ENCODE measurements at regions not wholly inside any gene's neighbourhood (a gene's known extent, or its start where the extent isn't known, plus 50 kb on each side); places are given as distances from the start of the nearest gene placed in this dataset.

DNA sequence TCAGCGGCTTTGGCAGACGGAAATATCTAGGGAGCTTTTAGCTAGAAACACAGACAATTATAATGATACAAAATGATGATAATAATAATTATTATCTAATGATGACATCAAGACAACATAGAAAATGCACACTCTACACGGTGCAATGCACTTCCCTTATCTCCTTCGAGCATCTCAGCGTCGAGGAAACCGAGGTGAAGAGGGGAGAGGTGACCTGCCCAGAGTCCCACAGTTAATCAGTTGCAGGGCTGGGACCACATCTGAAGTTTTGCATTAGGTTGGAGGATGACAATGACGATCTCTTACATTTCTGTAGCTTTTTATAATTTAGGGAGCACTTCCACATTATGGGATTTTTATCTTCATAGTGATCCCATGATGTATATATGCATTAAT, 130.2 kb downstream of the PAPOLA start:
- TF ChIP-seq, protein P1, sequence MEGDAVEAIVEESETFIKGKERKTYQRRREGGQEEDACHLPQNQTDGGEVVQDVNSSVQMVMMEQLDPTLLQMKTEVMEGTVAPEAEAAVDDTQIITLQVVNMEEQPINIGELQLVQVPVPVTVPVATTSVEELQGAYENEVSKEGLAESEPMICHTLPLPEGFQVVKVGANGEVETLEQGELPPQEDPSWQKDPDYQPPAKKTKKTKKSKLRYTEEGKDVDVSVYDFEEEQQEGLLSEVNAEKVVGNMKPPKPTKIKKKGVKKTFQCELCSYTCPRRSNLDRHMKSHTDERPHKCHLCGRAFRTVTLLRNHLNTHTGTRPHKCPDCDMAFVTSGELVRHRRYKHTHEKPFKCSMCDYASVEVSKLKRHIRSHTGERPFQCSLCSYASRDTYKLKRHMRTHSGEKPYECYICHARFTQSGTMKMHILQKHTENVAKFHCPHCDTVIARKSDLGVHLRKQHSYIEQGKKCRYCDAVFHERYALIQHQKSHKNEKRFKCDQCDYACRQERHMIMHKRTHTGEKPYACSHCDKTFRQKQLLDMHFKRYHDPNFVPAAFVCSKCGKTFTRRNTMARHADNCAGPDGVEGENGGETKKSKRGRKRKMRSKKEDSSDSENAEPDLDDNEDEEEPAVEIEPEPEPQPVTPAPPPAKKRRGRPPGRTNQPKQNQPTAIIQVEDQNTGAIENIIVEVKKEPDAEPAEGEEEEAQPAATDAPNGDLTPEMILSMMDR (conservative IDR thresholded peaks at IDR 0.05 in 1 of 2, IDR thresholded peaks at IDR 0.05 in 1 of 2; ENCODE audit: low read depth in 1 of 2, low read length in 2 of 2) = no peak
- TF ChIP-seq EZH2 (IDR thresholded peaks at IDR 0.05; ENCODE audit: low read length, missing control alignments) = no peak

Measured in fibroblast of lung (primary cell).